GM23248 (cell line): ENCODE measurements at regions not wholly inside any gene's neighbourhood (a gene's known extent, or its start where the extent isn't known, plus 50 kb on each side); places are given as distances from the start of the nearest gene placed in this dataset.
"Not testable (repeated sequence)": the region's sequence is repeated elsewhere in the genome, so short reads cannot be mapped to it uniquely, and the experiment has no call there.

Experiments
- EZH2 ChIP-seq: fragments of 200-600 bp; sonication (generic); IDR thresholded peaks from 2 replicates; pipeline ENCODE4 v1.6.1; 2018; ENCODE audit warnings: antibody characterized with exemption, mild to moderate bottlenecking; ENCODE audit not compliant: insufficient read depth, poor library complexity, severe bottlenecking
- EZH2phosphoT487 ChIP-seq: fragments of 200-600 bp; sonication (generic); IDR thresholded peaks from 2 replicates; pipeline ENCODE4 v1.6.1; 2018; ENCODE audit warnings: antibody characterized with exemption, moderate library complexity, mild to moderate bottlenecking, low read depth; ENCODE audit not compliant: insufficient read depth

DNA sequence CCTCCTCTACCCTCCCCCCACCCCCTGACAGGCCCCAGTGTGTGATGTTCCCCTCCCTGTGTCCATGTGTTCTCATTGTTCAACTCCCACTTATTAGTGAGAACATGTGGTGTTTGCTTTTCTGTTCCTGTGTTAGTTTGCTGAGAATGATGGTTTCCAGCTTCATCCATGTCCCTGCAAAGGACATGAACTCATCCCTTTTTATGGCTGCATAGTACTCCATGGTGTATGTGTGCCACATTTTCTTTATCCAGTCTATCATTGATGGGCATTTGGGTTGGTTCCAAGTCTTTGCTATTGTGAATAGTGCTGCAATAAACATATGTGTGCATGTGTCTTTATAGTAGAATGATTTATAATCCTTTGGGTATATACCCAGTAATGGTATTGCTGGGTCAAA, 73.3 kb upstream of the FRMPD3 start:
- TF ChIP-seq EZH2, EZH2phosphoT487: not testable (repeated sequence)
